Erythroblast (primary cell): ENCODE measurements at regions not wholly inside any gene's neighbourhood (a gene's known extent, or its start where the extent isn't known, plus 50 kb on each side); places are given as distances from the start of the nearest gene placed in this dataset.

Source experiments
- DNase-seq, 2 experiments: peaks; one replicate each; lab custom pipeline; 2025; lab: John Stamatoyannopoulos, UW
- GATA1 ChIP-seq: IDR thresholded peaks from 2 replicates; pipeline ENCODE4 v1.6.1; 2011; ENCODE audit warnings: low read depth, mild to moderate bottlenecking, control low read depth, low read length, moderate library complexity
- POLR2A ChIP-seq: IDR thresholded peaks from 2 replicates; pipeline ENCODE4 v1.6.1; 2011; ENCODE audit warnings: mild to moderate bottlenecking, low read length

- TF ChIP-seq POLR2A (no peak), GATA1 (no peak)
- no peak for DNase-seq
These were observed 56.9 kb upstream of the ALKAL2 start for GRCh38 chr2:344811-345210.

GRCh38 chr2:343355-343754 lies 55.5 kb upstream of the ALKAL2 start:
- DNase-seq, result no peak

GRCh38 chr2:341912-342311 lies 54.0 kb upstream of the ALKAL2 start:
- TF ChIP-seq GATA1, result no peak
- no peak for TF ChIP-seq POLR2A
- DNase-seq, result no peak

More at GRCh38 chr2:343355-343754, 55.5 kb upstream of the ALKAL2 start:
- TF ChIP-seq GATA1 (no peak), POLR2A (no peak)

GRCh38 chr2:341017-341542 lies 53.2 kb upstream of the ALKAL2 start:
- TF ChIP-seq POLR2A (no peak), GATA1 (no peak)
- no peak for DNase-seq
